ENCODE measurements at regions not wholly inside any gene's neighbourhood (a gene's known extent, or its start where the extent isn't known, plus 50 kb on each side); places are given as distances from the start of the nearest gene placed in this dataset.

- H3K4me1 ChIP-seq (ENCODE audit: low read length): no peaks in the 10 kb centered on the region
- no peak overlapping the region for H3K27ac ChIP-seq (ENCODE audit: low read length)
- H2AFZ ChIP-seq (ENCODE audit: low read length): no peak overlapping the region
- H3K9me3 ChIP-seq (ENCODE audit: low read length): peaks cover 34% of the 10 kb centered on the region
- no peaks in the 10 kb centered on the region for H3K79me2 ChIP-seq (ENCODE audit: low read length)
- H3K4me3 ChIP-seq (ENCODE audit: low read length): no peak overlapping the region
- H3K9ac ChIP-seq (ENCODE audit: low read length): no peak overlapping the region
- no peak overlapping the region for H3K4me2 ChIP-seq (ENCODE audit: low read depth, low read length, poor library complexity, severe bottlenecking)
- no peaks in the 10 kb centered on the region for H4K20me1 ChIP-seq (ENCODE audit: insufficient read depth, low read depth, low read length)
- H3K27me3 ChIP-seq (ENCODE audit: low read length): no peaks in the 10 kb centered on the region
- no peaks in the 10 kb centered on the region for H3K9me2 ChIP-seq (replicated peaks; ENCODE audit: insufficient read depth, low read length)
- no peaks in the 10 kb centered on the region for H3K36me3 ChIP-seq (ENCODE audit: insufficient read depth, low read length)
- DNase-seq: no peak
Measured at GRCh38 chr14:40601063-40601462, 1005.6 kb upstream of the LRFN5 start.

- Histone ChIP-seq H3K36me3 (ENCODE audit: insufficient read depth, low read length) (no peaks in the 10 kb centered on the region), H3K27me3 (ENCODE audit: low read length) (no peaks in the 10 kb centered on the region), H3K9me2 (replicated peaks; ENCODE audit: insufficient read depth, low read length) (no peaks in the 10 kb centered on the region), H4K20me1 (ENCODE audit: insufficient read depth, low read depth, low read length) (no peaks in the 10 kb centered on the region), H3K9me3 (ENCODE audit: low read length) (peaks cover 27% of the 10 kb centered on the region), H3K4me2 (ENCODE audit: low read depth, low read length, poor library complexity, severe bottlenecking) (no peak overlapping the region), H3K4me3 (ENCODE audit: low read length) (no peak overlapping the region), H3K9ac (ENCODE audit: low read length) (no peak overlapping the region), H3K79me2 (ENCODE audit: low read length) (no peaks in the 10 kb centered on the region), H3K27ac (ENCODE audit: low read length) (no peak overlapping the region), H3K4me1 (ENCODE audit: low read length) (no peaks in the 10 kb centered on the region), H2AFZ (ENCODE audit: low read length) (no peak overlapping the region)
- no peak for DNase-seq
Measured at GRCh38 chr14:40599725-40600124, 1007.0 kb upstream of the LRFN5 start.

GRCh38 chr14:40581264-40581663 is 1025.4 kb upstream of the LRFN5 start:
- no peaks in the 10 kb centered on the region for H3K36me3 ChIP-seq (ENCODE audit: insufficient read depth, low read length)
- H3K27me3 ChIP-seq (ENCODE audit: low read length): no peaks in the 10 kb centered on the region
- no peak overlapping the region for H2AFZ ChIP-seq (ENCODE audit: low read length)
- DNase-seq: no peak
- no peak overlapping the region for H3K27ac ChIP-seq (ENCODE audit: low read length)
- no peak overlapping the region for H3K9ac ChIP-seq (ENCODE audit: low read length)
- no peak overlapping the region for H3K4me3 ChIP-seq (ENCODE audit: low read length)
- no peaks in the 10 kb centered on the region for H4K20me1 ChIP-seq (ENCODE audit: insufficient read depth, low read depth, low read length)
- peaks cover 3% of the 10 kb centered on the region; the same call in 1 of the 2 replicates for H3K9me2 ChIP-seq (replicated peaks; ENCODE audit: insufficient read depth, low read length)
- H3K79me2 ChIP-seq (ENCODE audit: low read length): no peaks in the 10 kb centered on the region
- H3K4me2 ChIP-seq (ENCODE audit: low read depth, low read length, poor library complexity, severe bottlenecking): no peak overlapping the region
- peaks cover 46% of the 10 kb centered on the region for H3K9me3 ChIP-seq (ENCODE audit: low read length)
- H3K4me1 ChIP-seq (ENCODE audit: low read length): no peaks in the 10 kb centered on the region

- Histone ChIP-seq H4K20me1 (ENCODE audit: insufficient read depth, low read depth, low read length) (no peaks in the 10 kb centered on the region), H3K27ac (ENCODE audit: low read length) (no peak overlapping the region), H3K9me2 (replicated peaks; ENCODE audit: insufficient read depth, low read length) (peaks cover 3% of the 10 kb centered on the region; the same call in 1 of the 2 replicates), H3K27me3 (ENCODE audit: low read length) (no peaks in the 10 kb centered on the region), H3K36me3 (ENCODE audit: insufficient read depth, low read length) (no peaks in the 10 kb centered on the region), H3K9ac (ENCODE audit: low read length) (no peak overlapping the region), H2AFZ (ENCODE audit: low read length) (no peak overlapping the region), H3K9me3 (ENCODE audit: low read length) (peaks cover 60% of the 10 kb centered on the region), H3K4me3 (ENCODE audit: low read length) (no peak overlapping the region), H3K4me2 (ENCODE audit: low read depth, low read length, poor library complexity, severe bottlenecking) (no peak overlapping the region), H3K4me1 (ENCODE audit: low read length) (no peaks in the 10 kb centered on the region), H3K79me2 (ENCODE audit: low read length) (no peaks in the 10 kb centered on the region)
- no peak for DNase-seq
Measured at GRCh38 chr14:40576880-40577478, 1029.7 kb upstream of the LRFN5 start.

- H3K9me2 ChIP-seq (replicated peaks; ENCODE audit: insufficient read depth, low read length): no peaks in the 10 kb centered on the region
- peaks cover 60% of the 10 kb centered on the region for H3K9me3 ChIP-seq (ENCODE audit: low read length)
- H3K4me1 ChIP-seq (ENCODE audit: low read length): no peaks in the 10 kb centered on the region
- H3K79me2 ChIP-seq (ENCODE audit: low read length): no peaks in the 10 kb centered on the region
- H3K4me2 ChIP-seq (ENCODE audit: low read depth, low read length, poor library complexity, severe bottlenecking): no peak overlapping the region
- no peaks in the 10 kb centered on the region for H3K27me3 ChIP-seq (ENCODE audit: low read length)
- no peaks in the 10 kb centered on the region for H3K36me3 ChIP-seq (ENCODE audit: insufficient read depth, low read length)
- H2AFZ ChIP-seq (ENCODE audit: low read length): no peak overlapping the region
- H4K20me1 ChIP-seq (ENCODE audit: insufficient read depth, low read depth, low read length): no peaks in the 10 kb centered on the region
- no peak overlapping the region for H3K9ac ChIP-seq (ENCODE audit: low read length)
- no peak overlapping the region for H3K27ac ChIP-seq (ENCODE audit: low read length)
- H3K4me3 ChIP-seq (ENCODE audit: low read length): no peak overlapping the region
- DNase-seq: no peak
Measured at GRCh38 chr14:40574780-40575179, 1031.9 kb upstream of the LRFN5 start.

GRCh38 chr14:40525314-40525713 is 1081.4 kb upstream of the LRFN5 start:
- Histone ChIP-seq H2AFZ (ENCODE audit: low read length) (no peak overlapping the region), H3K27ac (ENCODE audit: low read length) (no peak overlapping the region), H3K9ac (ENCODE audit: low read length) (no peak overlapping the region), H3K9me3 (ENCODE audit: low read length) (peaks cover 55% of the 10 kb centered on the region), H3K4me3 (ENCODE audit: low read length) (no peak overlapping the region), H3K79me2 (ENCODE audit: low read length) (no peaks in the 10 kb centered on the region), H3K9me2 (replicated peaks; ENCODE audit: insufficient read depth, low read length) (no peaks in the 10 kb centered on the region), H4K20me1 (ENCODE audit: insufficient read depth, low read depth, low read length) (no peaks in the 10 kb centered on the region), H3K36me3 (ENCODE audit: insufficient read depth, low read length) (no peaks in the 10 kb centered on the region), H3K27me3 (ENCODE audit: low read length) (no peaks in the 10 kb centered on the region), H3K4me2 (ENCODE audit: low read depth, low read length, poor library complexity, severe bottlenecking) (no peak overlapping the region), H3K4me1 (ENCODE audit: low read length) (no peaks in the 10 kb centered on the region)
- DNase-seq: no peak

- H3K27ac ChIP-seq (ENCODE audit: low read length): no peak overlapping the region
- H2AFZ ChIP-seq (ENCODE audit: low read length): no peak overlapping the region
- no peaks in the 10 kb centered on the region for H3K36me3 ChIP-seq (ENCODE audit: insufficient read depth, low read length)
- no peak overlapping the region for H3K9ac ChIP-seq (ENCODE audit: low read length)
- H3K9me3 ChIP-seq (ENCODE audit: low read length): peaks cover 42% of the 10 kb centered on the region
- DNase-seq: no peak
- no peaks in the 10 kb centered on the region for H4K20me1 ChIP-seq (ENCODE audit: insufficient read depth, low read depth, low read length)
- no peaks in the 10 kb centered on the region for H3K27me3 ChIP-seq (ENCODE audit: low read length)
- H3K4me1 ChIP-seq (ENCODE audit: low read length): no peaks in the 10 kb centered on the region
- no peak overlapping the region for H3K4me2 ChIP-seq (ENCODE audit: low read depth, low read length, poor library complexity, severe bottlenecking)
- H3K4me3 ChIP-seq (ENCODE audit: low read length): no peak overlapping the region
- no peaks in the 10 kb centered on the region for H3K79me2 ChIP-seq (ENCODE audit: low read length)
- no peaks in the 10 kb centered on the region for H3K9me2 ChIP-seq (replicated peaks; ENCODE audit: insufficient read depth, low read length)
Measured at GRCh38 chr14:40523123-40523522, 1083.6 kb upstream of the LRFN5 start.

GRCh38 chr14:40494483-40494882 is 1062.2 kb upstream of the FBXO33 start:
- Histone ChIP-seq H2AFZ (ENCODE audit: low read length) (no peak overlapping the region), H3K9me2 (replicated peaks; ENCODE audit: insufficient read depth, low read length) (no peaks in the 10 kb centered on the region), H3K4me1 (ENCODE audit: low read length) (no peaks in the 10 kb centered on the region), H3K27ac (ENCODE audit: low read length) (no peak overlapping the region), H3K4me3 (ENCODE audit: low read length) (no peak overlapping the region), H3K79me2 (ENCODE audit: low read length) (no peaks in the 10 kb centered on the region), H3K4me2 (ENCODE audit: low read depth, low read length, poor library complexity, severe bottlenecking) (no peak overlapping the region), H4K20me1 (ENCODE audit: insufficient read depth, low read depth, low read length) (no peaks in the 10 kb centered on the region), H3K9ac (ENCODE audit: low read length) (no peak overlapping the region), H3K9me3 (ENCODE audit: low read length) (peaks cover 38% of the 10 kb centered on the region), H3K27me3 (ENCODE audit: low read length) (no peaks in the 10 kb centered on the region), H3K36me3 (ENCODE audit: insufficient read depth, low read length) (no peaks in the 10 kb centered on the region)
- DNase-seq: no peak

GRCh38 chr14:40487824-40488223 is 1055.6 kb upstream of the FBXO33 start:
- no peak overlapping the region for H3K4me3 ChIP-seq (ENCODE audit: low read length)
- peaks cover 29% of the 10 kb centered on the region for H3K9me3 ChIP-seq (ENCODE audit: low read length)
- H4K20me1 ChIP-seq (ENCODE audit: insufficient read depth, low read depth, low read length): no peaks in the 10 kb centered on the region
- no peaks in the 10 kb centered on the region for H3K27me3 ChIP-seq (ENCODE audit: low read length)
- DNase-seq: no peak
- no peaks in the 10 kb centered on the region for H3K4me1 ChIP-seq (ENCODE audit: low read length)
- H3K4me2 ChIP-seq (ENCODE audit: low read depth, low read length, poor library complexity, severe bottlenecking): no peak overlapping the region
- no peaks in the 10 kb centered on the region for H3K79me2 ChIP-seq (ENCODE audit: low read length)
- no peak overlapping the region for H3K9ac ChIP-seq (ENCODE audit: low read length)
- H3K9me2 ChIP-seq (replicated peaks; ENCODE audit: insufficient read depth, low read length): no peaks in the 10 kb centered on the region
- H3K27ac ChIP-seq (ENCODE audit: low read length): no peak overlapping the region
- no peak overlapping the region for H2AFZ ChIP-seq (ENCODE audit: low read length)
- H3K36me3 ChIP-seq (ENCODE audit: insufficient read depth, low read length): no peaks in the 10 kb centered on the region

Measured in Karpas-422 (cell line).